ENCODE measurements at regions not wholly inside any gene's neighbourhood (a gene's known extent, or its start where the extent isn't known, plus 50 kb on each side); places are given as distances from the start of the nearest gene placed in this dataset.
"Not testable (repeated sequence)": the region's sequence is repeated elsewhere in the genome, so short reads cannot be mapped to it uniquely, and the experiment has no call there.

DNA sequence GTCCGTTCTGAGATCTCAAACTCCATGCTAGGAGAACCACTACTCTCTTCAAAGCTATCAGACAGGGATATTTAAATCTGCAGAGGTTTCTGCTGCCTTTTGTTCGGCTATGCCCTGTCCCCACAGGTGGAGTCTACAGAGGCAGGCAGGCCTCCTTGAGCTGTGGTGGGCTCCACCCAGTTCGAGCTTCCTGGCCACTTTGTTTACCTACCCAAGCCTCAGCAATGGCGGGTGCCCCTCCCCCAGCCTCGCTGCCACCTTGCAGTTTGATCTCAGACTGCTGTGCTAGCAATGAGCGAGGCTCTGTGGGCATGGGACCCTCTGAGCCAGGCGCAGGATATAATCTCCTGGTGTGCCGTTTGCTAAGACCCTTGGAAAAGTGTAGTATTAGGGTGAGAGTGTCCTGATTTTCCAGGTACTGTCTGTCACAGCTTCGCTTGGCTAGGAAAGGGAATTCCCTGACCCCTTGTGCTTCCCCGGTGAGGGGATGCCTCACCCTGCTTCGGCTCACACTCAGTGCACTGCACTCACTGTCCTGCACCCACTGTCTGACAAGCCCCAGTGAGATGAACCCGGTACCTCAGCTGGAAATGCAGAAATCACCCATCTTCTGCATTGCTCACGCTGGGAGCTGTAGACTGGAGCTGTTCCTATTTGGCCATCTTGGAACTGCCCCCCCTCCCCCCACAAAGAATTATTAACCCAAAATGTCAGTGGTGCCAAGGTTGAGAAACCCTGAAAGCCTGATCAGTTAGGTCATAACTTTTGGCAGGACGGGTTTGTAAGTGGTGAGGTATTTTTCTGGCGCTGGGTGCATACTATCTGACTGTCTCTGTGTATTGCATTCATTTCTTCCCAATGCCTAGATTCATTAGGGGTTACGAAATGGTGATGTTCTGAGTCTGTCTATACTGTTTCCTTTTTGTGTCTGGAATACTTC lies 181.4 kb downstream of the TEX29 start:
- DNase-seq (ENCODE audit: low read depth): not testable (repeated sequence)

DNA sequence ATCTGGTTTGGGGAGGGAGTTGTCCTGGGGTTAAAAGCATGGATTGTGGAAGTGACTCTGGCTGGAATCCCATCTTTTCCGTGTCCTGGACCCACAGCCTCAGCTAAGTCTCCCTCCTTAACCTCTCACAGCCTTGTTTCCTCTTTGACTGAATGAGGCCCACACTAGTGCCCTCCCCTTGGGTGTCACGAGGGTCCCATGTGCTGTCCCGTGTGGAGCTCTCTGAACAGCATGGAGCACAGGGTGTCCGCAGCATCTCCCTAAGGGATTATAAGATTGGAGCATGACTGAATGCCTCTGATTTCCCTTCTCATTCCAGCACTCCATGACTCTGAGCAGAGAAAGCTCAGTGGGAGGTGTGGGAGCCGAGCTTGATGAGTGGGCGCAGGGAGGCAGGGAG lies 182.5 kb downstream of the TEX29 start:
- DNase-seq (ENCODE audit: low read depth): no peak

DNA sequence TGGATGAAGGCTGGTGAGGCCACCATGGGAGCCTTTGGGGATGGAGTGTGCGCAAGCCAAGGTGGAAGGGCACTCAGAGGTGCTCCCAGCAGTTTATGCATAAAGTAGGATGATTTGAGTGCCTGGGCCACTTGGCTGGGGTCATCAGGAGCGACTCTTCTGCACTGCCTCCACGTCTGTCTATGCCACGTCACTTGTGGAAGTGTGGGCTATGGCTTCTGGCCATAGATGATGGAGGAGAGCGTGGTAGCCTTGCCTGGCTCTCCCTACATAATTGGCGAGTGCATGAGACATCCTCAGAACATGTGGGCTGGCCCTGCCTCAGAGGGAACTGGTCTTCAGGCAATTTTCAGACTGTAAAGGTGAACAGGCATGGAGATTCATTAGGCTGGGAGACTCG lies 182.9 kb downstream of the TEX29 start:
- no peak for DNase-seq (ENCODE audit: low read depth)

DNA sequence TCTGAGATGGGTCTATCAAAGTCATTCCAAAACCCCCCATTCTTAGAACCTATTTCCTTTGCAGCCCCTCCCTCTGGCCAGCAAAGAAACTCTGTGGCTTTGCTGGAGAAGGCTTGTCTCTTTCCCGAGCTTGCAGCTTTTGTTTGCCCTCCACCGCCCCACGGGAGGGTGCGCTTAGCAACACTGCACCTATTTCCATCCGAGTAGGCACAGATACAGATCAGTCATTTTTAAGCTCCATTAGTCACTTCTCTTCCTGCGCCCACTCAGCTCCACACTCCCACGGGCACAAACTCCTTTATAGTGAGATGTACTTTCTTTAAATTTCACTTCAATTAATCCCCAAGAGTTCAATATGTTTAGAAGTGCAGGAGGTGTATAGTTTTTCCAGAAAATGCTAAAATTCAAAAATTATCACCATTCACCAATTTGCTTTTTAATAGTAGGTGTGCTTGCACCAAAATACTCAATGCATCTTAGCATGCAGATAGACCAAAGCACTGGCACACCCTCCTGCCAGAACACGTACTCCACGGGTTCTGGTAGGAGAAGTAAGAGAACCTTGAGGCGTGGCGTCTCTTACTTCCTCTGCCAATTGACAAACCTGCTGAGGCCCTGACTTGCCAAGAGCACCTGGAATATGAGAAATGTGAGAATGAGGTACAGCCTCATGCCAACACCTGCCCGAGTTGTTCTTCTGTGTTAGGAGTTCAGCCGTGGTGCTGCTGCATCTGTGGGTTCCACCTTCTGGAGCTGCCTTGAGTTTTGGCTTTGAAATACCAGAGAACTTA lies 183.7 kb downstream of the TEX29 start:
- DNase-seq (ENCODE audit: low read depth): no peak

DNA sequence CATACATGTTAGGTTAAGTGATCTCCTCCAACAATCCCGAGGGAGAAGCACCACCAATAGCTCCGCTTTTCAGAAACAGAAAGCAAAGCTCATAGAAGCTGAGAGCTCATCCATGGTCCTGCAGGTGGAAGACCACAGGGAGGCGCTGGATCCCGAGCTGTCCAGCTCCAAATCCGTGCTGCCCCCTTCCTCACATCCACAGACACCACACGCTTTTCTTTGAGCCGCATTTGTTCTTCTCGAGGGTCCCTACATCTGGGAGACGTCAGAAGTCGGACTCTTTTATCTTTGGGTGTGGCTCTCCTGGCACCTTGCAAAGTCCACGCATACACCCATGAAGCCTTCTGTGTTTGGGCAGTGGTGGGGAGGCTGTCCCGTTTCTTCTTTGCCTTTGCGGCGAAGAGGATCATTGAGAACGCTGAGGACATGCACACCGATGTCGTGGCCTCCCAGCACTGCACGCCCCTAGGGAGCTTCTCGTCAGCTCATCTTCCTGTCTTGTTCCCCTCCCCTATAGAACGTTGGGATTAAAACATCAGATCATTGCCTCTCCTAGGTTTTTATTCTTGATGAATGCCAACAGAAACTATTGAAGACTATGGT lies 184.8 kb downstream of the TEX29 start:
- no peak for DNase-seq (ENCODE audit: low read depth)

DNA sequence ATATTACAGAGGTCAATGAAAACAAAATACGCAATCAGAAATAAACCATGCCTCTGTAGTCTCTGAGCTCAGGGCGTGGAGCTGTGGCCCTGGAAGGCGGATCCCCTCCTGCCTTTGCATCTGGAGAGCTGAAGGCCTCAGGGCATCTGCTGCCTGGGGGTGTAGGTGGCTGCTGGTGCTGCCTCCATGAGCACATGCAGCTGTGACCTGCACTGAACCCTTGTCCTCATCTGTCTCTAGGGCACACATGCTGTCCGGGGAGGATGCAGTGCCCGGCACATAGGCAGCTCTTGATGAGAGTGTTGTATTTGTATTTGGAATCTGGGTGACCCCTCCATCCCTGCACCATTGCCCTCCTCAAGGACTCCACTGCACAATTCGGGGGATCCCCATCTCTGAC lies 185.7 kb downstream of the TEX29 start:
- no peak for DNase-seq (ENCODE audit: low read depth)

DNA sequence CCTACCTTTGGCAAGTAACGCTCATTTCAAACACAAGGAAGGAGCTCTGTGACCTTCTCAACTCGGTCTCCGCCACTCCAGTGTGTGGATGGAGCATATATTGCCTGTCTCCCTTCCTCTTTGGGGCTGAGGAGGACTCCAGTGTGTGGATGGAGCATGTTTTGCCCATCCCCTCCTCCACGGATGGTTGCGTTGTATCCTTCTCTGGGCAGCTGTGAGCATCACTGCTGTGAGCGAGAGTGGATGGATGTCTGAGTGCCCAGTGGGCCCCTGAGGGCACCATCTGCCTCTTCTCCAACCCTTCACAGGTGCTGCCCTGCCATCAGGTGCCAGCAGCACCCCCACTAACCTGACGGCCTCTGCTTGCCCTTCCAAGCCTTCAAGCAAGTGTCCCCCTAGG lies 186.2 kb downstream of the TEX29 start:
- DNase-seq (ENCODE audit: low read depth): no peak

DNA sequence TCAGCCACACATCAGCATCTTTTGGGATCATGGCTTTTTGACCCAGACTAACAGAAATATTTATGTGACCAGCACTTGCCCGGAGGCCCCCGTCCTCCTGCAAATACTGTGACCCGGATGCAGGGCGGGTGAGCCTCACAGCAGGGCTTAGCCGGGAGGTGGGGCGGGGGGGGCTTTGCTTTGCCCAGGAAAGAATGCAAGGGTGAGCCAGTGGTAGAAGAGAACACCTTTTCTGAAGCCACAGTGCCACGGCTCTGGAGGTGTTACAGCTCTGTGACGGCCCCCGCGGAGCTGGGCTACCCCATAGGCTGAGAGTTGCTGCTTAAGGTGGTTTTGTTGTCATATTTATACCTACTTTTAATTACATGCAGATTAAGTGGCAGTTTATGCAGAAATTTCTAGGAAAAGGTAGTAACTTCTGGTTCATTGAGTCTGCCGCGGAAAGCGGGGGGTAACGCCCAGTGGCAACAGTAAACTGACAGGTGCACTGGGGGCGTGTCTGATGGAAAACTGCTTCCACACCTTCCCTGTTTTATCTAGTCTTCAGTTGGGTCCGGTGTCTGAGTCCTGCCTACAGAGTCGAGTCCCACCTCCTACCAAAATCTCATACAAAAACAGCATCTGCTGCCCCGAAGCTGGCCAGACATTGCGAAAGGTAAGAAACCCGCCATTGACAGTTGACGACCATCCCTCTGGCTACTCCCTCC lies 187.9 kb downstream of the TEX29 start:
- no peak for DNase-seq (ENCODE audit: low read depth)

DNA sequence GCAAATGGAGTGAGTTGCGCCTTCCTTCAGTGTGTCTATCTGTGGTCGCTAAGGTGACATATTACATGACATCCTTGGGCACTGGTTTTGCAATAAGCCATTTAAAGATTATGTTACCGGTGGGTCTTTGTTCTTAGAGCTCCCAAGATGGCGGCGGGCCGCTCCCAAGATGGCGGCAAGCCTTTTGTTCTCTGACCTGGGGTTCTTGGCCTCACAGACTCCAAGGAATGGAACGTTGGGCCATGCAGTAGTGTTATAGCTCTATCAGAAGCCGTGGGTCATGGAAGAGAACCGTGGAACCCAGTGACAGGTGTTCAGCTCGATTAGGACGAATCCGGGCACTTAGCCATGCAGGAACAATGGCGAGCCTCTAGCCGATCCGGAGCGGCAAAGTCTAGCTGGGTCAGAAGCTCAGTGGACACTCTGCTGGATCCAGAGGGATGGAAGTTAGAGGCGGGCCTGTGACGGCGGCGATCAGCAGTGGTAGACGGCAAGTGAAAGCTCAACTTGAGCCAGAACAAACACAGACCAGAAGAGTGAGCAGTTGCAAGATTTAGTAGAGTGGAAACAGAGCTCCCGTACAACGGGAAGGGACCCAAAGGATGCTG lies 188.6 kb downstream of the TEX29 start:
- no peak for DNase-seq (ENCODE audit: low read depth)

DNA sequence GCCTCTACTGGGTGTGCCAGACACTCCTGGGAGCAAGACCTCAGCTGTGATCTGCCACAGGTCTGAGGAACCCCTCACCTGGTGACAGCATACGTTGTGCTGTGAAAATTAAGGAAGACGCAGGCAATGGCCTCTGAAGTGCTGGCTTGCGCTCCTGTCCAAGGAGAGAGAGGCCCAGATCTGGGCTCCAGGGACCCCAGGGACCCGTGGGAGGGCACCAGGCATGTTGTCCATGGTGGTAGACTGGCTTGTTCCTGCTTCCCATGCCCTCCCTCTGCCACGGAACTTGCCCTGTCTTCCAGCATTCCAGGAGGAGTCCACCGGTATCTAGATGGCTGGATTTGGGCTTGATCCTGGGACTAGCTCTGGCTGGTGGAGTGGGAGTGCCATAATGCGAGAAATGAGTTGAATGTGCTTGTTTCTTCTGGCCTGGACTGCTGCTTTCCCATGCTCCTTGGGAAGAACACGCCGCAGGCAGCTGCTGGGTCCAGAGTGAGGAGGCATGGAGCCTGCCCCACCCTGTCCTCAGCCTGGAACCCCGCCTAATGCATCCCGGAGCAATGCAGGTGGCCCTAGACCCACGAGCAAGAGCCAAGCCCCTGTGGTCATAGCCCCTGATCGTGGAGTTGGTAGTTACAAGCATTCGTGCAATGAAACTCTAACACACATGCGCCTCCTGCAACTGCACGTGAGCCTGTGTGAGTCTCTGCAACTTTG lies 190.2 kb downstream of the TEX29 start:
- DNase-seq (ENCODE audit: low read depth): no peak

DNA sequence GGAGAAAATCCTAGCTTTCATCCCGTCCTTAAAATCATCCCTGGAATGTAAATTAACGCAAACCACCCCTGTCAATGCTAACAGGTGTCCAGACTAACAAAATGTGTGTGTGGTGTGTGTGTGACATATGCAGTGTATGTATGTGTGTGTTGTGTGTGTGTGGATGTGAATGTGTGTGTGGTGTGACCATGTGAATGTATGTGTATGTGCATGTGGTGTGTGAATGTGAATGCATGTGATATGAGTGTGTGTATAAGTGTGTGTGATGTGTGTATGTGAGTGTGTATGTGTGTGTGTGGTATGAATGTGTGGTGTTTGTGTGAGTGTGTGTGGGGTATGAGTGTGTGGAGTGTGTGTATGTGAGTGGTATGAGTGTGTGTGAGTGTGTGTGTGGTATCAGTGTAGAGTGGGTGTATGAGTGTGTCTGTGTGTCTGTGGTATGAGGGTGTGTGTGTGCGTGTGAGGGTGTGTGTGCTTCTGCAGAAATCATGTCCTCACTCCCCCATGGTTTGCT lies 190.8 kb downstream of the TEX29 start:
- DNase-seq (ENCODE audit: low read depth): no peak

DNA sequence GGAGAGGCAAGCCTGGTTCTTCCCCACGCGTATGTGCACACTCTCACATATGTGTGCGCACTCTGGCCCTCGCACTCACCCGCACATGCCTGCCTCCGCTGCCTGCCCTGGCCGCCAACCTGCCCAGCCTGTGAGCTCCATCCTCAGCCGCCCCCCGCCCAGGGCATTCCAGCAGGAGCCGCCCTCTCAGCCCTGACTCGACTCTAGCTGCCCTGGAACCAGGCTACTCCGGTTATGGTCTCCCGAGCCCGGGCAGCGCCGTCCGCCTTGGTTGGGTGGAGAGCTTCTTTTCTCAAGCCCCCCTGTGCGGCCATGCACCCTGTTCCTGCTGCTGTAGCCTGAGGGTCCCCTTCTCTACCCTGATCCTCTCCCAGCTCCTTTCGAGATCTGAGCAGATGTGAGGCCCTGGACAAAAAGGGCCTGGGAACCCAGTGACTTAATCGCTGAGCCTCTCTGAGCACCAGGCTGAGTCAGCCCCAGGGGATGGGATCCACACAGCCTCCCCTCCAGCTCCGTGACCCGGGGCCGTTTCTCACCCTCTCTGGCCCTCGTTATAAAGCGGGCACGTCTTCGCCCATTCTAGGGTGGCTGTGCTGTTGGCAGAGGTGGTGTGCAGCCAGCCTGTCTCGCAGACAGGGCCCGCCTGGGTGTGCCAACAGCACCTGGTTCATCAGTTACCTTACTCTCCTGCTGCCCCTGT lies 191.5 kb downstream of the TEX29 start:
- no peak for DNase-seq (ENCODE audit: low read depth)

DNA sequence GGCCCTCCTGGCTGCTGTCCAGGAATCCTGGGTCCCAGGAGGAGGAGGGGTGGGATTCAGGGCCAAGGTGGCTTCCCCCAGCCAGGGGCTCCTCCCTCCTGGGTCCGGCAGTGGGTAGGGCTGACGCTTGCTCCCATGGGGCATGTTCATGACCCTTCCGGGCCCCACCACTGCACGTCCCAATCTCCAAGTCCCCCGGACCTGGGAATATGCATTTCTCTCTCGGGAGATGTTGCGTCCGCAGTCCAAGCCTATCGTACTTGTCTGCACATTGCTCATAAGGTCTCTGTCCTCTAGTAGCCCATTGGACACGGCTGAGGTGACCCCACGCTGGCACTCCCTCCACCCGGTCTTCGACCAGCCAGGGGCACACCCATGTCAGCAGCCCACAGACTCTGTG lies 192.3 kb downstream of the TEX29 start:
- no peak for DNase-seq (ENCODE audit: low read depth)

DNA sequence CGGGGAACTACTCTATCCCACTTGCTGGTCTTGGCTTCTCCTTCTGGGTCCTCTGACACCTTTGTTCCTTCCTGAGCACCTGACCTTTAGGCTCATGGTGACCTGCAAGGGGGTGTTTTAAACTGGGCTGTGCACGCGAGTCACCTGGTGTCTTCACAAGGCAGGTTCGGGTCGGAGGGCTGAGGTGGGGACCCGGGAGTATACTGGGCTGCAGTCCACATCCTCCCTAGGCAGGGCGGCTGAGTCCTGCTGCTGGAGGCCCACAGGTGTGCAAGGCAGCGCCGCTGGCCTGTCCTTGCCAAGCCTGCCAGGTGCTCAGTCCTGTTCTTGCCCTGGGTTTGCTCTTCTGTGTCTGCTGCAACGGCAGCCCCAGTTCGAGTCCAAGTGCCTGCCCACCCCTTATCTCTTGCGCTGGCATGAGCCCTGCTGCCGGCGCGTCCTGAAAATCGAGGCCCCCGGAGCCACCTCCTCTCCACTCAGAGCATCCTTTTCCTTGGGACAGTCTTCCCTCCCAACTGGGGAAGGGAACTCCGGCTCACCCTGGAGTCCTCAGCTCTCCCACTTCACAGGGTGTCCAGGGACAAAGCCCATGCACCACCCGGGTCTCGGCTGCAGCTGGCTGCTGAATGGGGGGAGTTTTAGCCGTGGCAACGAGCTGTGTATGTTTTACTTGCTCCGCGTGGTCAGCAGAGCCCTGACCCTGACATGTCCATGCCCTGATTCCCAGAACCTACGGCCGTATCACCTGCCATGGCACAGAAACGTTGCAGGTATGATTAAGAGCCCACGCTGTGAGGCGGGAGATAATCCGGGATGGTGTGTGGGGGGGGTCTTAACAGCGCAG lies 193.5 kb downstream of the TEX29 start:
- DNase-seq (ENCODE audit: low read depth): no peak

DNA sequence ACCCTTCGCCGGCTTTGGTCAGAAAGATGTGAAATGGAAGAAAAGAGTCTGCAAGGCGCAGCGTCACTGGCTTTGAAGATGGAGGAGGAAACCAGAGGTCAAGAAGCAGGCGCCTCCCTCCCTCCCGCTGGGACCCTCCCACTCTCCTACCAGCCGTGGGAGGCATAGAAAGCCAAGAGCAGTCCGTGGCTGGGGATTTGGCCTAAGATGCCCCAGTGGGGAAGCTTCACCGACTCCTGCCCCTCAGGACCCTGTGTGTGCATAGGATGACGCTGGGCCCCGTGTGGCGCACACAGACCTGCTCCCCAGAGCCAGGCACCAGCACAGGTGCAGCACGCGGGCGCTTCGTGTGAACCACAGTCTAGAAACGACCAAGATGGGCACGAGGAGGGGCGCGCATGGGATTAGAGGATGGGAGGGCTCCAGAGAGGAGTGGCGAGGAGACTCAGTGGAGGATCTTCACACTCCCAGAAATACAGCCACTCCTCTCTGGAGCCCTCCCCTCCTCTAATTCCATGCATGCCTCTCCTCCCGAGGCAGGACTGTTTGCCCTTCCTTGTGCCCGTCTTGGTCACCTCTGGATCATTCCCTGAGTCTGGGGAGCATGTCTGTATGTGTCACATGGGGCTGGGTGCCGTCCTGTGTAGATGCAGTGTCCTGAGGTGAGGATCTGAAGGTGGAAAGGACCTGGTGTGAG lies 194.3 kb downstream of the TEX29 start:
- DNase-seq (ENCODE audit: low read depth): no peak

DNA sequence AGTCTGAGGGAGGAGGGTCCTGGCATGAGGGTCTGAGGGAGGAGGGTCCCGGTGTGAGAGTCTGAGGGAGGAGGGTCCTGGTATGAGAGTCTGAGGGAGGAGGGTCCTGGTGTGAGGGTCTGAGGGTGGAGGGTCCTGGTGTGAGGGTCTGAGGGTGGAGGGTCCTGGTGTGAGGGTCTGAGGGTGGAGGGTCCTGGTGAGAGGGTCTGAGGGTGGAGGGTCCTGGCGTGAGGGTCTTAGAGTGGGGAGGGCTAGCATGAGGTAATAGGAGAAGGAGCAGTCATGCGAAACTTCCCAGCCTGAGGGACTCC lies 194.8 kb downstream of the TEX29 start:
- no peak for DNase-seq (ENCODE audit: low read depth)

DNA sequence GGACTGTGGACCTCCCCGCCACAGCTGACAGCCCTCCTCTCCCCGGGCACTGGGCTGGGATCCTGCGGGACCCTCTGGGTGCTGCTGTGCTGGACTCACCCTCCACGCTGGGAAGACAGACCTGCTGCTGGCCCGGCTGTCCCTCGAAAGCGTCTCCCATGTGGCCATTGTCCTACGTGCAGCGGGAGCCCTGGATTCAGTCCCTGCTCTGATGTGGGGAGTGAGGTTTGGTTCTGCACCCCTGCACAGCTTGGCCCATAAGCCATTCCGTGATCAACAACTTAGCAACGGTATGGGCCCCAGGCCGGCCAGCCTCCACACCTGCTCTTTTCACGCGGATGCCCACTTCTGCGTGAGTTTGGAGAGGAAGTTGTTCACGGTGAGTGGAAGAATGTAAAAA lies 195.2 kb downstream of the TEX29 start:
- DNase-seq (ENCODE audit: low read depth): no peak

DNA sequence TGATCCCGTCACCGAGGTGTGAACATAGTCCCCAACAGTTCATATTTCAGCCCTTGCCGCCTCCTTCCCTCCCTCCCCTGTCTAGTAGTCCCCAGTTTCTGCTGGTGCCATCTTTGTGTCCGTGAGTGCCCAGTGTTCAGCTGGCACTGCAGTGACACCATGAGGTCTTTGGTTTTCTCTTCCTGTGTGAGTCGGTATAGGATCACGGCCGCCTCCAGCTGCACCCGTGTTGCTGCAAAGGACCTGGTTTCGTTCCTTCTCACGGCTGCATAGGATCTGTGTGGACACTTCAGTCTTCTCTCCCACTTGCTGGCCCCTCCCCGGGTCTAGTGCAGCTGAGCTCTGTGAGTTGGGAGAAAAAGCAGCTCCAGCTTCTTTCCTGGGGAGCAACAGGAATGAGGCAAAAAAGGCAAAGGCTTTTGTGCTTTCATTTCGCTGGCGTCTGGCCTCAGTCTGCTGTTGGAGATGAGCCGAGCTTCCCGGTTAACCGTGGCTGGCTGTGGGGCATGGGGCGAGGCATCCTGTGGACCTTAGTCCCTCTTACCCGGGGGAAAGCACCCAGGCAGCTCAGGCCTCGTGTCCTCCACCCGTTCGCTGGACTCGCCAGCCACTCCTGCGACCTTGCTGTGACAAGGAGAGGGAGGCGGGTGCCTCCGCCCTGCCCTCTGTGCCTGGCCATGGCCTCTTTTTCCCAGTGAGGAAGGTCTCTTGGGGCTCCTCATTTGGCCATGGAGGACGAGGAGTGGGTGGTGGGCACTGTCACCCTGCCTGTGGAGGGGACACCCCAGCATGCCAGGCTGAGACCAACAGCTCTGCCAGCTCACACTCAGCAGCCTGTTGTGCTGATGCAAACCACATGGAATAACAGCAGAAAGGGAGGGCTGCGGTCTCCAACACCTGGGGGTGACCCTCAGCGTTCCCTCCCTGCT lies 196.5 kb downstream of the TEX29 start:
- no peak for DNase-seq (ENCODE audit: low read depth)
